PC-3 (cell line): ENCODE measurements at regions not wholly inside any gene's neighbourhood (a gene's known extent, or its start where the extent isn't known, plus 50 kb on each side); places are given as distances from the start of the nearest gene placed in this dataset.

ENCODE experiments used
- EZH2 ChIP-seq: fragments of 300-600 bp; sonication (generic); IDR thresholded peaks from one replicate; pipeline ENCODE4 v1.6.1; 2017; ENCODE audit warnings: antibody characterized with exemption, mild to moderate bottlenecking, low read length; ENCODE audit not compliant: unreplicated experiment
- EZH2phosphoT487 ChIP-seq: fragments of 300-600 bp; sonication (generic); IDR thresholded peaks from 2 replicates; pipeline ENCODE4 v1.6.1; 2018; ENCODE audit warnings: mild to moderate bottlenecking, antibody characterized with exemption, low read length, borderline replicate concordance
- TF ChIP-seq, protein P1 (sequence below): fragments of 300-600 bp; sonication (generic); conservative IDR thresholded peaks from 2 replicates; pipeline ENCODE4 v1.5.1; 2017; ENCODE audit warnings: antibody characterized with exemption, low read depth, mild to moderate bottlenecking, low read length

DNA sequence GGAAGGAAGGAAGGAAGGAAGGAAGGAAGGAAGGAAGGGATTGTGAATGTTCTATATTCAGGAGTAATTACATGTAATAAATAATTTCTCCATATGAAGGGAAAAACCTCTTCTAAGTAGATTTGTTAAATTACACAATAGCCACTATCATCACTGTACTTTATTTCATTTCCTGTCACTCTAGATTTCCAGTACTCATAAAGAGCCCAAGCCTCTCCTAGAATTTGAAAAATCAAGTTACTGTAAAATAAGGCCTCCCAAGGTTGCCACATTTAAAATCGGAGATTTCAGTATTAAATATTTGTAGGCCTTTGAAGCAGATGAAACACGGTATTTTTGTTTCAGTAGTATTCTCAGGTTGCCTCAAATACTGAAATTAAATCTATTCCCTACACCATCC, 499.0 kb downstream of the CDH10 start:
- TF ChIP-seq EZH2phosphoT487, result no peak
- TF ChIP-seq, protein P1, sequence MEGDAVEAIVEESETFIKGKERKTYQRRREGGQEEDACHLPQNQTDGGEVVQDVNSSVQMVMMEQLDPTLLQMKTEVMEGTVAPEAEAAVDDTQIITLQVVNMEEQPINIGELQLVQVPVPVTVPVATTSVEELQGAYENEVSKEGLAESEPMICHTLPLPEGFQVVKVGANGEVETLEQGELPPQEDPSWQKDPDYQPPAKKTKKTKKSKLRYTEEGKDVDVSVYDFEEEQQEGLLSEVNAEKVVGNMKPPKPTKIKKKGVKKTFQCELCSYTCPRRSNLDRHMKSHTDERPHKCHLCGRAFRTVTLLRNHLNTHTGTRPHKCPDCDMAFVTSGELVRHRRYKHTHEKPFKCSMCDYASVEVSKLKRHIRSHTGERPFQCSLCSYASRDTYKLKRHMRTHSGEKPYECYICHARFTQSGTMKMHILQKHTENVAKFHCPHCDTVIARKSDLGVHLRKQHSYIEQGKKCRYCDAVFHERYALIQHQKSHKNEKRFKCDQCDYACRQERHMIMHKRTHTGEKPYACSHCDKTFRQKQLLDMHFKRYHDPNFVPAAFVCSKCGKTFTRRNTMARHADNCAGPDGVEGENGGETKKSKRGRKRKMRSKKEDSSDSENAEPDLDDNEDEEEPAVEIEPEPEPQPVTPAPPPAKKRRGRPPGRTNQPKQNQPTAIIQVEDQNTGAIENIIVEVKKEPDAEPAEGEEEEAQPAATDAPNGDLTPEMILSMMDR, result no peak
- TF ChIP-seq EZH2, result no peak
